ENCODE measurements at regions not wholly inside any gene's neighbourhood (a gene's known extent, or its start where the extent isn't known, plus 50 kb on each side); places are given as distances from the start of the nearest gene placed in this dataset.

DNA sequence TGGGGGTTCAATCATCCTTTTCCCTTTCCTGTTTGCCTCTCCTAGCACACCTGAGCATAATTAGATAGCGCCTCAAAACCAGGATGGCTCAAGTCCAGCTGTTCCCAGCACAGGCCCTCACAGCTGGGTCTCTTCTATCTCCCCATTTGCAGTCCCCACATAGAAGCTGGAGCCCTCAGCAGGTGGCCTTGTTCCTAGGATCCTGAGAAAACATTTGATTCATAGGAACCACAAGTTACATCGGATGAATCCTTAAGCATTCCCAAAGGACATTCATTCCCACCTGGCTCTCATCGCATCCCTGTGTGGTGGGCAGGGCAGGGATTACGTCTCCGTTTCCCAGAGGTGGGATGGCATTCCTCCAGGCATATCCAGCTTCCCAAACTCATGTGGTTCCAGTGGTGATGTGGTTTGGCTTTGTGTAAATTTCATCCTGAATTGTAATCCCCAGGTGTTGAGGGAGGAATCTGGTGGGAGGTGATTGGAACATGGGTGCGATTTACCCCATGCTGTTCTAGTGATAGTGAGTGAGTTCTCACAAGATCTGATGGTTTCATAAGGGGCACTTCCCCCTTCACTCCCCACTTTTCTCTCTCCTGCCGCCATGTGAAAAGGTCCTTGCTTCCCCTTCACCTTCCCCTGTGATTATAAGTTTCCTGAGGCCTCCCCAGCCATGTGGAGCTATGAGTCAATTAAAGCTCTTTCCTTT, 49.8 kb upstream of the LEP start:
- TF ChIP-seq, protein P1, sequence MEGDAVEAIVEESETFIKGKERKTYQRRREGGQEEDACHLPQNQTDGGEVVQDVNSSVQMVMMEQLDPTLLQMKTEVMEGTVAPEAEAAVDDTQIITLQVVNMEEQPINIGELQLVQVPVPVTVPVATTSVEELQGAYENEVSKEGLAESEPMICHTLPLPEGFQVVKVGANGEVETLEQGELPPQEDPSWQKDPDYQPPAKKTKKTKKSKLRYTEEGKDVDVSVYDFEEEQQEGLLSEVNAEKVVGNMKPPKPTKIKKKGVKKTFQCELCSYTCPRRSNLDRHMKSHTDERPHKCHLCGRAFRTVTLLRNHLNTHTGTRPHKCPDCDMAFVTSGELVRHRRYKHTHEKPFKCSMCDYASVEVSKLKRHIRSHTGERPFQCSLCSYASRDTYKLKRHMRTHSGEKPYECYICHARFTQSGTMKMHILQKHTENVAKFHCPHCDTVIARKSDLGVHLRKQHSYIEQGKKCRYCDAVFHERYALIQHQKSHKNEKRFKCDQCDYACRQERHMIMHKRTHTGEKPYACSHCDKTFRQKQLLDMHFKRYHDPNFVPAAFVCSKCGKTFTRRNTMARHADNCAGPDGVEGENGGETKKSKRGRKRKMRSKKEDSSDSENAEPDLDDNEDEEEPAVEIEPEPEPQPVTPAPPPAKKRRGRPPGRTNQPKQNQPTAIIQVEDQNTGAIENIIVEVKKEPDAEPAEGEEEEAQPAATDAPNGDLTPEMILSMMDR (conservative IDR thresholded peaks at IDR 0.05; ENCODE audit: low read length) = no peak
- no peak for TF ChIP-seq EZH2phosphoT487 (IDR thresholded peaks at IDR 0.05; ENCODE audit: borderline replicate concordance, low read depth, low read length)
- Histone ChIP-seq H3K36me3 (ENCODE audit: insufficient read depth, low read length) (no peaks in the 10 kb centered on the region), H3K79me2 (ENCODE audit: insufficient read depth, low read depth, low read length) (no peaks in the 10 kb centered on the region), H3K4me2 (ENCODE audit: low read length) (no peak overlapping the region), H4K20me1 (ENCODE audit: insufficient read depth, low read length) (no peaks in the 10 kb centered on the region), H3K4me1 (ENCODE audit: insufficient read depth, low read length, poor library complexity, severe bottlenecking) (no peaks in the 10 kb centered on the region), H3K27ac (ENCODE audit: low read depth, low read length, poor library complexity, severe bottlenecking) (no peak overlapping the region), H3K4me3 (ENCODE audit: low read depth, low read length, poor library complexity, severe bottlenecking) (no peak overlapping the region), H3K9me3 (ENCODE audit: low read length) (peaks cover 20% of the 10 kb centered on the region), H2AFZ (ENCODE audit: low read length) (no peak overlapping the region), H3K9me2 (ENCODE audit: insufficient read depth, low read length) (no peaks in the 10 kb centered on the region)
- intact Hi-C loops (cut with micrococcal nuclease; ENCODE audit: unreplicated experiment) = no loop called here
- BruUV-seq (replicated peaks) = no TSS peak
- POLR2A ChIA-PET = interaction anchor here (0.6 to 0.9 kb wide), 2 partner anchors 12 to 490 kb away, joined by 3 to 6 read pairs; no protein-coding TSS in a partner anchor
- CTCF ChIA-PET (ENCODE audit: unreplicated experiment) = interaction anchor here (0.5 kb wide), 1 partner anchor 339 kb away, joined by 3 read pairs; no protein-coding TSS in a partner anchor
- no peak for DNase-seq (ENCODE audit: low spot score)
